ENCODE measurements at regions not wholly inside any gene's neighbourhood (a gene's known extent, or its start where the extent isn't known, plus 50 kb on each side); places are given as distances from the start of the nearest gene placed in this dataset.

GRCh38 chr3:83765956-83766355, 1192.8 kb upstream of the CADM2 start:
- no peak for DNase-seq

GRCh38 chr3:83769791-83770663, 1188.8 kb upstream of the CADM2 start:
- DNase-seq = no peak

GRCh38 chr3:83770664-83771402, 1188.0 kb upstream of the CADM2 start:
- DNase-seq = no peak

- DNase-seq = no peak
Measured at GRCh38 chr3:83802801-83803200, 1156.0 kb upstream of the CADM2 start.

GRCh38 chr3:83807511-83807910, 1151.3 kb upstream of the CADM2 start:
- no peak for DNase-seq

GRCh38 chr3:83813176-83813575, 1145.6 kb upstream of the CADM2 start:
- no peak for DNase-seq

GRCh38 chr3:83816653-83817052, 1142.1 kb upstream of the CADM2 start:
- DNase-seq = no peak

GRCh38 chr3:83821506-83821905, 1137.3 kb upstream of the CADM2 start:
- DNase-seq = no peak

- DNase-seq = no peak
Measured at GRCh38 chr3:83823095-83823494, 1135.7 kb upstream of the CADM2 start.

GRCh38 chr3:83835040-83835439, 1123.7 kb upstream of the CADM2 start:
- no peak for DNase-seq

- DNase-seq = no peak
Measured at GRCh38 chr3:83842511-83842910, 1116.3 kb upstream of the CADM2 start.

- no peak for DNase-seq
Measured at GRCh38 chr3:83843716-83844115, 1115.1 kb upstream of the CADM2 start.

GRCh38 chr3:83849106-83849730, 1109.6 kb upstream of the CADM2 start:
- no peak for DNase-seq

- DNase-seq = no peak
Measured at GRCh38 chr3:83863380-83863779, 1095.4 kb upstream of the CADM2 start.

GRCh38 chr3:83868909-83869567, 1089.8 kb upstream of the CADM2 start:
- no peak for DNase-seq

- no peak for DNase-seq
Measured at GRCh38 chr3:83873550-83873949, 1085.2 kb upstream of the CADM2 start.

GRCh38 chr3:83877910-83878309, 1080.9 kb upstream of the CADM2 start:
- DNase-seq = no peak

- no peak for DNase-seq
Measured at GRCh38 chr3:83882701-83883100, 1076.1 kb upstream of the CADM2 start.

- no peak for DNase-seq
Measured at GRCh38 chr3:83890039-83890762, 1068.6 kb upstream of the CADM2 start.

- no peak for DNase-seq
Measured at GRCh38 chr3:83890763-83891135, 1068.0 kb upstream of the CADM2 start.

GRCh38 chr3:83894223-83894622, 1064.6 kb upstream of the CADM2 start:
- no peak for DNase-seq

- DNase-seq = no peak
Measured at GRCh38 chr3:83895892-83896291, 1062.9 kb upstream of the CADM2 start.
